ENCODE measurements at regions not wholly inside any gene's neighbourhood (a gene's known extent, or its start where the extent isn't known, plus 50 kb on each side); places are given as distances from the start of the nearest gene placed in this dataset.

- no peak for DNase-seq (ENCODE audit: insufficient read length, low spot score)
- no peak for TF ChIP-seq CTCF (IDR thresholded peaks at IDR 0.05; ENCODE audit: insufficient read depth, missing control alignments)
- FAIRE-seq, result no peak
Measured at GRCh38 chr16:82567175-82567574, 59.6 kb upstream of the CDH13 start.

- TF ChIP-seq CTCF (IDR thresholded peaks at IDR 0.05; ENCODE audit: insufficient read depth, missing control alignments), result no peak
- no peak for DNase-seq (ENCODE audit: insufficient read length, low spot score)
- no peak for FAIRE-seq
Measured at GRCh38 chr16:82563401-82563800, 63.4 kb upstream of the CDH13 start.

GRCh38 chr16:82562183-82562683 lies 64.5 kb upstream of the CDH13 start:
- no peak for TF ChIP-seq CTCF (IDR thresholded peaks at IDR 0.05; ENCODE audit: insufficient read depth, missing control alignments)
- FAIRE-seq, result no peak
- no peak for DNase-seq (ENCODE audit: insufficient read length, low spot score)

- no peak for TF ChIP-seq CTCF (IDR thresholded peaks at IDR 0.05; ENCODE audit: insufficient read depth, missing control alignments)
- no peak for DNase-seq (ENCODE audit: insufficient read length, low spot score)
- no peak for FAIRE-seq
Measured at GRCh38 chr16:82560805-82561325, 65.9 kb upstream of the CDH13 start.

GRCh38 chr16:82544378-82545160 lies 82.2 kb upstream of the CDH13 start:
- DNase-seq (ENCODE audit: insufficient read length, low spot score) (no peak), FAIRE-seq (no peak)
- no peak for TF ChIP-seq CTCF (IDR thresholded peaks at IDR 0.05; ENCODE audit: insufficient read depth, missing control alignments)

- FAIRE-seq, result no peak
- TF ChIP-seq CTCF (IDR thresholded peaks at IDR 0.05; ENCODE audit: insufficient read depth, missing control alignments), result no peak
Measured at GRCh38 chr16:82542714-82543113, 84.1 kb upstream of the CDH13 start.

GRCh38 chr16:82541103-82541502 lies 85.7 kb upstream of the CDH13 start:
- no peak for DNase-seq (ENCODE audit: insufficient read length, low spot score)
- TF ChIP-seq CTCF (IDR thresholded peaks at IDR 0.05; ENCODE audit: insufficient read depth, missing control alignments), result no peak
- FAIRE-seq, result no peak

More at GRCh38 chr16:82542714-82543113, 84.1 kb upstream of the CDH13 start:
- DNase-seq (ENCODE audit: insufficient read length, low spot score), result no peak
